ENCODE measurements at regions not wholly inside any gene's neighbourhood (a gene's known extent, or its start where the extent isn't known, plus 50 kb on each side); places are given as distances from the start of the nearest gene placed in this dataset.

DNA sequence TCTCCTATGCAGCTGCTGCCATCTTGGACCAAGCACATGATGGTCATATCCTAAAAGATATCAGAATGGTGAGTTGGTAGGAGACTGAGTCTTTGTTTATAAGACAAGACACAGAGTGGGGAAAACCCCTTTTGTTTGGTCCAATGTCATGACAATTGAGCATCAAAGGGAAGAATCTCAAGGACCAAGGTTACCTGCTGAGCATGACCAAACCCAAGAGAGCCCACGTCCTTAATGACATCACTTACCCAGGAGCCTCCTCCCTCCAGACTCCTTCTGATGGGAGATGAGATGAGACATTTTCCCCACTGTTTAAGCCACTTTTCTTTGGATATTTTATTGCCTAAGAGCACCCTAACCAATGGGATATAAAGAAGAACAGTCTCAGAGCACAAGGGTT is 478.1 kb downstream of the NPIPA7 start:
- TF ChIP-seq, protein P1, sequence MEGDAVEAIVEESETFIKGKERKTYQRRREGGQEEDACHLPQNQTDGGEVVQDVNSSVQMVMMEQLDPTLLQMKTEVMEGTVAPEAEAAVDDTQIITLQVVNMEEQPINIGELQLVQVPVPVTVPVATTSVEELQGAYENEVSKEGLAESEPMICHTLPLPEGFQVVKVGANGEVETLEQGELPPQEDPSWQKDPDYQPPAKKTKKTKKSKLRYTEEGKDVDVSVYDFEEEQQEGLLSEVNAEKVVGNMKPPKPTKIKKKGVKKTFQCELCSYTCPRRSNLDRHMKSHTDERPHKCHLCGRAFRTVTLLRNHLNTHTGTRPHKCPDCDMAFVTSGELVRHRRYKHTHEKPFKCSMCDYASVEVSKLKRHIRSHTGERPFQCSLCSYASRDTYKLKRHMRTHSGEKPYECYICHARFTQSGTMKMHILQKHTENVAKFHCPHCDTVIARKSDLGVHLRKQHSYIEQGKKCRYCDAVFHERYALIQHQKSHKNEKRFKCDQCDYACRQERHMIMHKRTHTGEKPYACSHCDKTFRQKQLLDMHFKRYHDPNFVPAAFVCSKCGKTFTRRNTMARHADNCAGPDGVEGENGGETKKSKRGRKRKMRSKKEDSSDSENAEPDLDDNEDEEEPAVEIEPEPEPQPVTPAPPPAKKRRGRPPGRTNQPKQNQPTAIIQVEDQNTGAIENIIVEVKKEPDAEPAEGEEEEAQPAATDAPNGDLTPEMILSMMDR (IDR thresholded peaks at IDR 0.05), result no peak
- no peak for TF ChIP-seq POLR2A (IDR thresholded peaks at IDR 0.05)

All from body of pancreas (tissue), 4 donors.